Thoracic aorta (tissue), 2 donors: ENCODE measurements at regions not wholly inside any gene's neighbourhood (a gene's known extent, or its start where the extent isn't known, plus 50 kb on each side); places are given as distances from the start of the nearest gene placed in this dataset.
"Not testable (repeated sequence)": the region's sequence is repeated elsewhere in the genome, so short reads cannot be mapped to it uniquely, and the experiment has no call there.

Experiments
- ATAC-seq: fragments of 150-250 bp; one replicate; pipeline ENCODE4 v1.8.0; 2017; ENCODE audit warnings: low read depth; ENCODE audit not compliant: insufficient number of reproducible peaks, low FRiP score
- DNase-seq: peaks from one replicate; pipeline ENCODE4 v3.0.0-alpha.2; 2020; ENCODE audit warnings: low spot score
- H3K27ac ChIP-seq, 2 donors: fragments of 200-600 bp; sonication (generic); 1 replicate in 1 of 2; 2 replicates in 1 of 2; pipeline ENCODE4 v1.5.1; 2016; ENCODE audit warnings: mild to moderate bottlenecking in 2 of 2, moderate library complexity in 2 of 2
- H3K27me3 ChIP-seq: fragments of 200-600 bp; sonication (generic); replicated peaks from 2 replicates; pipeline ENCODE4 v1.6.0; 2016; ENCODE audit warnings: mild to moderate bottlenecking; ENCODE audit not compliant: insufficient read depth
- H3K36me3 ChIP-seq: fragments of 200-600 bp; sonication (generic); one replicate; pipeline ENCODE4 v1.5.1; 2016
- H3K4me1 ChIP-seq, 2 donors: fragments of 200-600 bp; sonication (generic); 1 replicate in 1 of 2; 2 replicates in 1 of 2; pipeline versions ENCODE4 v1.5.1 to v1.6.0; 2016; ENCODE audit warnings: low read depth in 2 of 2, mild to moderate bottlenecking in 1 of 2; ENCODE audit not compliant: control insufficient read depth in 1 of 2
- H3K4me3 ChIP-seq: fragments of 200-600 bp; sonication (generic); 2 replicates; pipeline ENCODE4 v1.5.1; 2016; ENCODE audit warnings: mild to moderate bottlenecking
- H3K9me3 ChIP-seq: fragments of 200-600 bp; sonication (generic); 2 replicates; pipeline ENCODE4 v1.5.1; 2016
- CTCF ChIP-seq: fragments of 200-600 bp; sonication (generic); IDR thresholded peaks from one replicate; pipeline ENCODE4 v1.5.1; 2019; ENCODE audit warnings: antibody characterized with exemption

GRCh38 chr7:35900651-35901050, 99.8 kb downstream of the SEPTIN7 start:
- Histone ChIP-seq H3K27ac (no peak overlapping the region), H3K36me3 (peaks cover 7% of the 10 kb centered on the region), H3K9me3 (no peaks in the 10 kb centered on the region), H3K27me3 (no peaks in the 10 kb centered on the region), H3K4me1 (no peaks in the 10 kb centered on the region), H3K4me3 (no peak overlapping the region)
- no peak for ATAC-seq
- TF ChIP-seq CTCF, result no peak
- DNase-seq, result no peak

- no peak overlapping the region for H3K27ac ChIP-seq
- TF ChIP-seq CTCF, result no peak
- no peaks in the 10 kb centered on the region for H3K27me3 ChIP-seq
- no peak for DNase-seq
- no peak for ATAC-seq
- no peak overlapping the region for H3K4me3 ChIP-seq
- peaks cover 4% of the 10 kb centered on the region for H3K36me3 ChIP-seq
- no peaks in the 10 kb centered on the region for H3K9me3 ChIP-seq
- no peaks in the 10 kb centered on the region for H3K4me1 ChIP-seq
Observed at GRCh38 chr7:35905555-35905954, 104.7 kb downstream of the SEPTIN7 start.

GRCh38 chr7:35906191-35906908, 105.5 kb downstream of the SEPTIN7 start:
- Histone ChIP-seq H3K4me1 (no peaks in the 10 kb centered on the region), H3K27me3 (no peaks in the 10 kb centered on the region), H3K36me3 (peaks cover 2% of the 10 kb centered on the region), H3K27ac (no peak overlapping the region), H3K9me3 (no peaks in the 10 kb centered on the region), H3K4me3 (no peak overlapping the region)
- DNase-seq (no peak), ATAC-seq (peak; percentile 55)
- TF ChIP-seq CTCF, result peak; percentile 90

GRCh38 chr7:35908331-35909216, 107.7 kb downstream of the SEPTIN7 start:
- Histone ChIP-seq H3K4me3 (no peak overlapping the region), H3K27ac (no peak overlapping the region), H3K4me1 (no peaks in the 10 kb centered on the region), H3K27me3 (no peaks in the 10 kb centered on the region), H3K36me3 (peaks cover 6% of the 10 kb centered on the region), H3K9me3 (no peaks in the 10 kb centered on the region)
- DNase-seq (no peak), ATAC-seq (no peak)
- TF ChIP-seq CTCF, result no peak

- Histone ChIP-seq H3K9me3 (no peaks in the 10 kb centered on the region), H3K27me3 (no peaks in the 10 kb centered on the region), H3K4me3 (no peak overlapping the region), H3K4me1 (no peaks in the 10 kb centered on the region), H3K36me3 (peaks cover 3% of the 10 kb centered on the region), H3K27ac (no peak overlapping the region)
- no peak for TF ChIP-seq CTCF
- DNase-seq, result no peak
- no peak for ATAC-seq
Observed at GRCh38 chr7:35909870-35910357, 109.1 kb downstream of the SEPTIN7 start.

GRCh38 chr7:35910621-35911020, 109.8 kb downstream of the SEPTIN7 start:
- not testable (repeated sequence) for DNase-seq, H3K4me1 ChIP-seq, H3K27ac ChIP-seq, H3K36me3 ChIP-seq, H3K9me3 ChIP-seq, H3K27me3 ChIP-seq, H3K4me3 ChIP-seq, ATAC-seq

GRCh38 chr7:35913350-35913749, 112.5 kb downstream of the SEPTIN7 start:
- H3K27me3 ChIP-seq, DNase-seq, H3K4me3 ChIP-seq, H3K9me3 ChIP-seq, H3K36me3 ChIP-seq, ATAC-seq, H3K27ac ChIP-seq, H3K4me1 ChIP-seq: not testable (repeated sequence)
